HG03432 (cell line): ENCODE measurements at regions not wholly inside any gene's neighbourhood (a gene's known extent, or its start where the extent isn't known, plus 50 kb on each side); places are given as distances from the start of the nearest gene placed in this dataset.

ENCODE experiments used
- ATAC-seq: cut with Tn5 transposase; IDR thresholded peaks from one replicate; pipeline ENCODE4 v1.9.1; 2021; ENCODE audit warnings: mild to moderate bottlenecking, moderate library complexity; ENCODE audit not compliant: unreplicated experiment

DNA sequence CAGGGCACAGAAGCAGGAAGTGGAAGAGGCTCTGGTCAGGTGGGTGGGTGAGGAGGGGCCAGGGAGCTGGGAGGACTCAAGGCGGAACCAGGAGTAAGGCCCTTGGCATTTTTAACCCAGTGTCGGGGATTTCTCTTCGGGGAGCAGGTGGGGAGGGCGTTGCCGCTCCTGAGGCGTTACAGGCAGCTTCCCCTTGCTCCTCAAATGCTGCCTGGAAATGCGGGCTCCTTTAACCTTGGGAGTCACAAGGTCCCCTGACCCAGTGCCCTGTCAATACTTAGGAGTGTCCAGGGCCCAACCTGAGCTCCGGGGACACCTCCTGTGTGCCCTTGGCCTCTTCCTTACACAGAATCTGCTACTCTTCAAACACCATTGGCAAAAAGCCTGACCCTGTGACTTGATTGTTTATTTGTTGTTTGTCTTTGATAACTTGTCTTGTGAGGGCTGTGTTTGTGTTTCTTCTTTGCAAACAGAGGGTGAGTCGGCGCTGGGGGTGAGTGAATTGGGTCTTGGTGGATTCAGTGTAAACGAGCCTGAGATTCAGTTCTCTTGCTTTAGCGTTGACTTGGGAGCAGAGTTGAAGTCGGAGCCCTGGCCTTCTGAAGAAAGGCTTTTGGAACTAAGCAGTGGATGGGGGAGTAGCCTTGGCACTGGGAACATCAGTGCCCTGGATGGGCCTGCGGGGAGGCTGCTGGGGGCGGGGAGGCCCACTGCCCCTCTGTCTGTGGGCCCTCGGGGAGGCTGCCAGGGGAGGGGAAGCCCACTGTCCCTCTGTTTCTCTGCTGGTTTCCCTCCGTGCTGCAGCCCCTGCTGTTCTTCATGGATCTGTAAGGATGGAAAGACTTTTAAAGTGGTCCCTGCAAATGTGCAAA, 300.7 kb upstream of the IRX4 start:
- ATAC-seq: no peak

DNA sequence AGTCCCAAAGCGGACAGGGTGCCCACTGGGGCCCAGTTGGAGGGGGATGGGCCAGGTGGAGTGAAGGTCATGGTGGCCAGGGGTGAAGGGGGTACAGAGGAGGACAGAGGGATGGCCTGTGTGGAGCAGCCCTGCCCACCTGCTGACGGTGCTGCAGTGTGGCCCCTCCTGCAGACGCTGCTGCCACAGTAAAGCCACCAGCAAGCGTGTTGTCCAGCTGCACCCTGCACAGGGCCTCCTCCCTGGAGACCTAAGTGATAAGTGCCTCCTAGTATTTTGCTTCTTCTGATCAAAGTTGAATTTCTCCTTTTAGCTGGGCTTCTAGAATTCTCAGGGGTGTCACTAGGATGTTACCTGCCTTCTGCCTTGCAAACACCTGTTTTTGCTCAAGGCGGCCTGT, 299.3 kb upstream of the IRX4 start:
- no peak for ATAC-seq

DNA sequence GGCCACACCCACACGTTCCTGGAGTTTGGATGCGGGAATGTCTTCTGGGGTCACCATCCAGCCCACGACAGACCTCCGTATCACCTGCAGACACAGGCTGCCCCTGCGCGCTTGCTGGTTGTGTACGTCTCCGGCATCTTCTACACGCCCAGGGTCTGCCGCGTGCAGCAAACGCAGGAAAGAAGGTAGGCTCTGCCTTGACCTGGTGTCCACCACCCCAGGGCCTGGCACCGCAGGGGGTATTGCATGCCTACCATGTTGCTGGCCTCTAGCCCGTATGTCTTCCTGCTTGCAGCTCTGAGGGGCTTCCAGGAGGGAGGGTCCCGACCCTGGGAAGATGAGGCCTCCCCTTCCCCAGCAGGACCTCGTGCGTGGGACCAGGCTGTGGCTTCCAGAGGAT, 298.8 kb upstream of the IRX4 start:
- no peak for ATAC-seq

- ATAC-seq: no peak
These were observed 298.4 kb upstream of the IRX4 start for GRCh38 chr5:2181149-2181548.

GRCh38 chr5:2180456-2180855, 297.7 kb upstream of the IRX4 start:
- ATAC-seq: no peak

DNA sequence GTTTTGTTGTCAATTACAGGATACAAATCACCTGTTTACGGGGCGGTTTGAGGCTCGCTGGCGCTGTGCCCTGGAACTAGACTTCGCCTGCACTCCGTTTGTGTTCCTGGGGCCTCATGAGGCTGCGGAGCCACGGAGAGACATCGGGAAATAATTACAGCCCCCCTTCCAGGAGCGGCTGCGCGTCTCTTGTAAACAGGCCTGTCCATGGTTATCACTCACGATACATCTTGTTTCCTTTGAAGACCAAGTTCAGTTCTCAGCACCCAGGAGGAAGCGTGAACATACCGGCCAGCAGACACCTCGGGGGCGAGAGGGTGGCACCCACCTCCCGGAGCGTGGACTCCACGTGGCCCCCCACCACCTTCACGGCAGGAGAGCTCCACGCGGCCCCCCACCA, 297.1 kb upstream of the IRX4 start:
- no peak for ATAC-seq

DNA sequence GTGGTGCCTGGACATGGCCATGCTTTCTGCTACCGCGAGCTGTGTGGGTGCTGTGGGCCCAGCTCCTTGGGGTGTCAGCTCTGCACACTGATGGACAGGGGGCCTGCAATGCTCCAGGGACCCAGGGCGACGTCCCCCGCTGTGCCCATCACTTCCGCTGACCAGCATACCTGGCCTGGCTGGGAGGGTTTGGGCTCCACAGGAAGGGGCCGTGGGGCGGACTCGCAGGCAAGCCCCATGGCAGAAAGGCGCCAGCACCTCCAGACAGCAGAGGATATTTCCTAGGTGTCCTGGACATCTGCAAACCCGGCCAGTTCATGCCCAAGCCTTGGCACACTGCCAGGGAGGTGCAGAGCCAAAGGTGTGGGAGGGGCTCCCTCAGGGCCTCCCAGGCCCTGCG, 295.8 kb upstream of the IRX4 start:
- no peak for ATAC-seq

- ATAC-seq: no peak
These were observed 295.3 kb upstream of the IRX4 start for GRCh38 chr5:2178071-2178477.

DNA sequence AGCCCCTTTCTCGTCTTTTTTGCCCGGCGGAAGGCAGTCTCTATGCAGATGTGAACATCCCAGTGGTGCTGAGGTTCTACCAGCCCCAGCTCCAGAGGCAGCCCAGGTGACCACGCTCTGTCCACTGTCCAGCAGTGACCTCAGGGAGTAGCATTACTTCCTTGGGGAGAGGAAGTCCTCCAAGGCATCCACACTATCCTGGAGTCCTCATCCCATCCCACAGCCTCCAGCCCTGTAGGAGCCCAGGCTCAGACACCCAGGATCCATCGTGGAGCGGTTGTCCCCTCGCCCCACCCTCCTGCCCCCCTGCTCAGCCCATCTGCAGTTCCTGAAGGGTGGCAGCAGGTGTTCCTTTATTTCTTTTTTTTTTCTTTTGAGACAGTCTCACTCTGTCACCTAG, 294.5 kb upstream of the IRX4 start:
- no peak for ATAC-seq

DNA sequence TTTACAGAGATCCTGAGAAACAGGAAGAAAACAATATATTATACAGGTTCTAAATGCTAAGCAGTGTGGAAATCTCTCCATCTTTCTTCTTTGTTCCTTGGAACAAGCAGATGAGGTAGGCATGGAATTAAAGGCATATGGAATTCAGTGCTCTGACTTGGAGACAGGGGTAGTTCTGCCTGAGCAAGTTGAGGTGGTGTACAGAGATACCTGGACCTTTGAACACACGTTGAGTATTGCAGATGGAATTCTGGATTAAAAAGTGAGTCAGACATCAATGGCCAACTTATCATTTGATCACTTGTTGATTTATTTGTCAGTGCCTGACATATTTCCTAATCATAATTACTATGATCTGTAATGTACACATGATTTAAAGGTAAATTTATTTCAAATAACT, 293.9 kb upstream of the IRX4 start:
- ATAC-seq: no peak

GRCh38 chr5:2175842-2176404, 293.2 kb upstream of the IRX4 start:
- no peak for ATAC-seq

- no peak for ATAC-seq
These were observed 292.3 kb upstream of the IRX4 start for GRCh38 chr5:2175041-2175440.

DNA sequence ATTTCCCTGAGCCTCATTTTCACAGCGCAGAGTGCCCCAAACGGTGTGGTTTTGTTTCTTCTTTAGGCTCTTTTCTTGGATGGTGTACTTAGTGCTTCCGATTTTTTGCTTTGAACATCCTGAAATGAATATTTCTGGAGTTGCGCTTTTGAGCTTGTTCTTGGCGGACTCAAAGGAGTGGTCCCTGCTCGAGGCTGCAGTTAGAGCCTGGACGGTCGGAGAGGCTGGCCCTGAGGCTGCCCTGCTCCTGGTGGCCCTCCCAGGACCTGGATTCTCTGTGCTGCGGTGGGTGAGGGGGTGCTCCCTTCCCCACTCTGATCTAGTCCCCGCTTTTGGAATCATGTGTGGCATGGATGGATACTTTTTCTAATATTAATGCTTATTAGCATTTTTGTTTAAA, 291.8 kb upstream of the IRX4 start:
- no peak for ATAC-seq

DNA sequence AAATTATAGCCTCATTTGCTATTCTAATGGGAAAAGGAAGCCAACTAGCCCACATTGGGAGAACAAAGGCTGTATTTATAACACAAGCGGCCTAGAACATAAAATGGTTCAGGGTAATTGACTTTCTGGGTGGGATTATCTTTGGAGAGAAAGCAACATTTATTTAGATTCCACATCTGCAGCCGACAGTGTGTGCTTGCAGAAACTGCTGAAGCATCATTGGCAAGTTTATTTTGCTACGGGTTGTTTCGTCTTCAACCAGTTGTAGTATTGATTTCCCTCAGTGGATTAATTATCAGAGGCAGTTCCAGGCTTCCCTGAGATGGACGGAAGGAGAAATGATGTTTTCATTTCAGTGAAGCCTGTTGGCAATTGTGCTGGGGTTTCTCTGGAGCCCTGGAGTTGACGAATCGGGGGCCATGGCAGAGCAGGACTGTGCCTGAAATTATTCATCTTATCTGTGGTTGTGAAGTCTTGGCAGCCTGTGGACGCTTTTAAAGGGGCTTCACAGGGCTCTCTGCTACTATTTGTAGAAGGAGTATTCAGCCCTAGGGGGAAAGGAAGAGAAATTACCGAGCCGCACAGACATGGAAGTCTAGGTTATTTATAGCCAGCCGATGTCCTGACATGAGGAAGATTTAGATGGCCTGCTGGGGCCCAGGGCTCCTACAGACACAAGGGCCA, 290.6 kb upstream of the IRX4 start:
- ATAC-seq: no peak

GRCh38 chr5:2172471-2172870, 289.7 kb upstream of the IRX4 start:
- ATAC-seq: no peak

- ATAC-seq: no peak
These were observed 288.0 kb upstream of the IRX4 start for GRCh38 chr5:2170761-2171160.

- no peak for ATAC-seq
These were observed 287.4 kb upstream of the IRX4 start for GRCh38 chr5:2169850-2170760.

DNA sequence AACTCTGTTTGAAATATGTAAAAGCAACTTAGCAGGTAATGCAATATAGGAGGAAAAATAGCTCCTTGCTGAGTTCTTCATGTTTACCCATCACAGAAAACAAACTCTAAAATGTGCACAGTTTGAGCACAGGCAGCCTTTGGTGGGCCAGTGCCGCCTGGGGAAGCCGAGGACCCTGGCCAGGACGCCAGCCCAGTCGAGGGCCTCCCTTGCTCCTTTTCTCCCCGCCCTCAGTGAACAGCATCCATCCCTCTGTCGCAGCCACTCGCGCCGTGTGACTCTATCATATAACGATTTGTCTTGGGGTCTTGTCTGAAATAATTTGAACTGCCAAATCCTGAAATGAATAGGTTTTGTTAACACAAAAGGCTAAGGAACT, 286.7 kb upstream of the IRX4 start:
- no peak for ATAC-seq

DNA sequence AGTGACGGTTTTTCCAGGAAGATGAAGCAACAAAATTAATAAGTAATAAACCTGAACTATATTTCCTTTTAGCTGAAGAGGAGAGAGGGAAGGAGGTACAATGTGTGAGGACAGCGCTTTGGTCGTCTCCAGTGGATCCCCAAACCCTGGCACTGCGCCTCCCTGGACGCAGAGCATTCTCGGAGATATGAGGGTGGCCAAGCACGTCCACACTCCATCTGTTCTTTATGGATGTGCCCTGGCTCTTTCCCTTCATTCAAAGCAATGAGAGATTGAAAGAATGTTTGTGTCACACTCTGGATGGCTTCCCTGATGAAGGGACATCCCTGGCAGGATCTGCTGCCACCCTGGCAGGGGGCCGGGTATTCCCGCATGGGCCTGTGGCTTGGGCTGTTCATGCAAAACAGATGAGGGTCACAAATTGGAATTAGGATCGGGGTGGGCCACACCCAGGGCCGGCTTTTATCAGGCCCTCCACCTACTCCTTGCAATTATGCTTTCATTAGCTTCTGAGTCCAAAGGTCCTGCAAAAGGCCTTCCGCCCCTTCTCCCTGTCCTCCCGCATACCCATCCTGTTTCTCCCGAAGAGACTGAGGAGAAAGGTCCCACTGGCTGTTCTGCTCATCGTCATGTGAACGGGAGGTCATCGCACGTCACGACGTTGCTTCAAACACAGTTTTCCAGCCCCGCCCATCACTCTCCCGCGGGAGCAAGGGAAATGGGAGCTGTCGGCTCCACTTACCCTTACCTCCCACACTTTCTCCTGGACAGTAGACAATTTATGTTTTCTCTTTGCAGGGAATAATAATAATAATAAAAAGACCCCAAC, 286.1 kb upstream of the IRX4 start:
- ATAC-seq: no peak

DNA sequence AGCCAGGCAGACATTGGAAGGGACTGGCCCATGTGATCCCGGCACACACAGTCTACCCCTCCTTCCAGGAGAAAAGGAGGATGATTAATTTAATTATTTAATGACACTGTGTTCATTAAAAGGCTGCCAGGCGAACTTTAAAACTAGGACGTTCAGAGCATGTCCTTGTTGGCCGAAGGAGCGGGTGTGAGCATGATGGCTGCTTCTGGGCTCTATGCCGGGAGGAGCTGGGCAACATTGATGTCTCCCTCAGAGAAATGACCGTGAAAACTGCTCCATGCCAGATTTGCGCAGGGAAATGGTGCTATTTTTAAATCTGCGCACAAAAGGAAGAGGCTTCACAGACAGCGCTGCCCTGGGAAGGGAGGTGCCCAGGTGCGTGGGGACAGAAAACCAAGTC, 284.9 kb upstream of the IRX4 start:
- ATAC-seq: no peak
